ENCODE measurements at regions not wholly inside any gene's neighbourhood (a gene's known extent, or its start where the extent isn't known, plus 50 kb on each side); places are given as distances from the start of the nearest gene placed in this dataset.

DNA sequence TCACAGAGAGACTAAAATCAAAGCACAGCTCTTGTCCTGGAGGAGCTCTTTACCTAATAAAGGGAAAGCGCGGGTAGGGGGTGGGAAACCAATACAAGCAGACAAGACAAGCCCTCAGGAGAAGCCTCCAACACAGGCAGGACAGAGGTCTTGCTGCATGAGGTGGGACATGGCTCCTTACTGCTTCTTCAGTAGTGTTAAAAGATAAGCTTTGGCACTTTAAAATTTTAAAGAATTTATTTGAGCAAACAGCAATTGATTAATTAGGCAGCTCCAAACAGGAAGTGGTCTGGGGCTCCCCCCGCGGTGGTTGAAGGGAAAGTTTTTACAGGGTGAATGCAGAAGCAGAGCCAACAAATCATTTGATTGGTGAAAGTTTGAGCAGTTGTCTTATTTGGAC is 50.3 kb upstream of the MACC1 start:
- H3K27me3 Mint-ChIP-seq = no peaks in the 10 kb centered on the region
- H3K4me3 Mint-ChIP-seq = no peak overlapping the region
- peak; percentile 48 for ATAC-seq
- H3K27ac Mint-ChIP-seq = no peak overlapping the region
- no peaks in the 10 kb centered on the region for H3K36me3 Mint-ChIP-seq
- H3K9me3 Mint-ChIP-seq = no peaks in the 10 kb centered on the region
- H3K4me1 Mint-ChIP-seq = peaks cover 24% of the 10 kb centered on the region

DNA sequence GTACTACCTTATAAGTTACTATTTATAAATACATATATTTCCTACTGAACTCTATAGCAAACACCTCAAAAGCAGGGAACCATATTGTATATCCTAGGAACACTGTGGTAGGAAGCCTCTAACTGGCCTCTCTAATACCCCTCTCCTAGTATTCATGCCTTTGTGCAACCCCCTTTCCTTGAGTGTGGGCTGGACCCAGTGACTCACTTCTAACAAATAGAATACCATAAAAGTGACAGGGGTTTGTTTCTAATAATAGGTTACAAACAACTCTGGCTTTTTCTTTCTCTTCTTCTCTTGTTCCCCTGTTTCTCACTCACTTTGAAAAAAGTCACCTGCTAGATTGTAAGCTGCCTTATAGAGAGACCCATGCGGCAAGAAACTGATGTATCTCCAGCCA is 51.6 kb upstream of the MACC1 start:
- ATAC-seq = no peak
- H3K4me3 Mint-ChIP-seq = no peak overlapping the region

DNA sequence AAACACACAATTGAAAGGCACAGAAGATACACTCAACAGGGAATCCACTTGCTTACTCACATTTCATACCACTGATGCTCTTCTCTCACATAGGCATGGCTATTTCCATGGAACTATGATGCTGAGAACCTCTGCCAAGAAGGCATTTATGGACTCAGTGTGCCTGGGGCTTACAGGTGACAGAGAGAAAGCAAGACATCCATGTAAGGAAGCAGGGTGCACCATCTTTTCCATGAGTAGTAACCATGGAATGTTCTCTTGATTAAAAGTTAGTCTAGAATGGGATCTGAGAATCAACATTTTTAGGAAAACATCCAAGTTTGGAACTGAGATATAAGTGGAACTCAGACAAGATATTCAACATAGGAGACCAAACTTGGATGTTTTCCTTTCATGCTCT is 52.5 kb upstream of the MACC1 start:
- no peak for ATAC-seq
- no peaks in the 10 kb centered on the region for H3K27me3 Mint-ChIP-seq
- H3K4me1 Mint-ChIP-seq = peaks cover 24% of the 10 kb centered on the region
- no peak overlapping the region for H3K27ac Mint-ChIP-seq
- no peaks in the 10 kb centered on the region for H3K36me3 Mint-ChIP-seq
- no peak overlapping the region for H3K4me3 Mint-ChIP-seq
- no peaks in the 10 kb centered on the region for H3K9me3 Mint-ChIP-seq

More for the DNA sequence above, 51.6 kb upstream of the MACC1 start:
- H3K36me3 Mint-ChIP-seq = no peaks in the 10 kb centered on the region
- peaks cover 24% of the 10 kb centered on the region for H3K4me1 Mint-ChIP-seq
- H3K27me3 Mint-ChIP-seq = no peaks in the 10 kb centered on the region
- H3K27ac Mint-ChIP-seq = no peak overlapping the region
- no peaks in the 10 kb centered on the region for H3K9me3 Mint-ChIP-seq

DNA sequence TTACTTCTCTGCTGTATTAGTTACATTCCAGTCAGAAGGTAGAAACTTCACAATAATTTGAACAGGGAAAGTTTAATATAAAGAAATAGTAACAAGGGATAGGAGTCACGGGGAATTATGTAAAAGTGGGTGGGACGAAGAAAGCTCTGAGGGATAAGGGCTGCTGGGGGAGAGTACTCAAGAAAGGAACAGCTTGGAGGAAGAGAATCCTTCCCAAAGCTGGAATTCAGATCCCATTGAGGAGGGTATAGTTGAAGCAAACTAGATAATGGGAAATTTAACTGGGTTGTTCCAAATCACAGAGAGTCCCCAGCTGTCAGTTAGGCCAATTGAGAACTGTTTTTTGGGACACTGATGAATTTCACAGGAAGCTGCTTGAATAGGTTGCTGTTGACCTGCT is 53.2 kb upstream of the MACC1 start:
- H3K36me3 Mint-ChIP-seq = no peaks in the 10 kb centered on the region
- no peak overlapping the region for H3K27ac Mint-ChIP-seq
- no peak overlapping the region for H3K4me3 Mint-ChIP-seq
- H3K9me3 Mint-ChIP-seq = no peaks in the 10 kb centered on the region
- no peak for ATAC-seq
- H3K4me1 Mint-ChIP-seq = peaks cover 24% of the 10 kb centered on the region
- H3K27me3 Mint-ChIP-seq = no peaks in the 10 kb centered on the region

DNA sequence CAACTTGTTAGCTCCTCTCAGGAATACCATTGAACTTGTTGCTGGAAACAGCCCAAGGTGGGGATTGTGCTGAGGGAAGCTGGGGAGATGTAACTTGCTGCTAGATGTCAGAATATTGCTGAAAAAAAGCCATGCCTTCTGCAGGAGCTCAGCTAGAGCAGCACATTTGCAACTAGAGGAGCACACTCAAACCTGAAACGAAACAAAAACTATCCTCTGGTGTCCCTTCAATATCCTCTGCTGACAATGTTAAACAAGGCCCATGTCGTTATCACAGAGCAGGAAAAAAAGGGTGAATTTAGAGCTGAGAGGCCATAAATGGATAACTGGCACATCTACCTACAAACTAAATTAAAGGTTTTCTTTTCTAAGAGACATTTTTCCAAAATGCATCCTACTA is 53.7 kb upstream of the MACC1 start:
- ATAC-seq = no peak
- no peak overlapping the region for H3K27ac Mint-ChIP-seq
- H3K27me3 Mint-ChIP-seq = no peaks in the 10 kb centered on the region
- no peaks in the 10 kb centered on the region for H3K9me3 Mint-ChIP-seq
- H3K36me3 Mint-ChIP-seq = no peaks in the 10 kb centered on the region
- peaks cover 24% of the 10 kb centered on the region for H3K4me1 Mint-ChIP-seq
- no peak overlapping the region for H3K4me3 Mint-ChIP-seq

DNA sequence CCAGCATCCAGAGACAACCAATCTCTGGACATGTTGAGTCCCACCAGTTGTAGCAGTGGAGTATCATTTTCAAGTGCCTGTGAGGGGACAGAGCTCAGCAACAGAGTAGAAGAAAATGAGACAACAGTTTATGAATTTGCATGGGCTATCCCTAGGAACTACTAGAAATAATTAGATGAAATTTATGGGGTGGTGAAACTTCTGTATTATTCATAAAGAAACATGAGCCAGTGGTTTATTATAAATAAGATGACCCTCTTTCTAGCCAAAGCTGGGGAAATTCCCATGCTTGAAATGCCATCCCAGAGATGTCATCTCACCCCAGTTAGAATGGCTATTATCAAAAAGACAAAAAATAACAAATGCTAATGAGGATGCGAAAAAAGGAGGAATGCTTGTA is 55.1 kb upstream of the ITGB8 start:
- Mint-ChIP-seq H3K4me3 (no peak overlapping the region), H3K4me1 (peaks cover 3% of the 10 kb centered on the region)
- no peak for ATAC-seq

DNA sequence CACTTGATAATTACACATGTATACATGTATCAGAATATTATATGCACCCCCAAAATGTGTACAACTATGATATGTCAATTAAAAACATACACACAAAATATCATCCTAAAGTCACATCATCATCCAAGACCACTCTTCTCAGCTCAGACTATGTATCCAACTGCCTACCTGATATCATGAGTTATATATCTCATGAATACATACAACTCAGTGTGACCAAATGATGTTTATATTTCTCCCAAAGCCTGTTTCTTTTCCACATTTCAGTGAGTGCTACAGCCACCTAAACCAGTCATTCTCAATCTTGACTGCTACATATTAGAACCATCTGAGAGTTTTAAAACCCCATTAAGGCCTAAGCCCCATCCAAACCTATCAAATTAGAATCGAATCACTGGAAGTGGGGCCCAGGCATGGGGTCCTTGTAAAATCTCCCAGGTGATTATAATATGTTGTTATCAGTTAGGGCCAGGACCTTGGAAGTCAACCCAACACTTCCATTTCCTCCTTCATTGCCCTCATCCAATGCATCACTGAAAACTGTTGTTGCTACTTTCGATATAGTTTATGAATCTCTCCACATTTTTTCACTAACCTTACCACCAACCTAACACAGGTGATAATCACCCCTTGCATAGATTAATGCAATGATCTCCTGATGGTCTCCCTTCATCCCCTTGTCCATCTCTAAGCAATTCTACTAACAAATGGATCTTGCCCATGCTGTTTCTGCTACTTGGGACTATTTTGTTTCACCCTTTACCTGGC is 53.8 kb upstream of the ITGB8 start:
- H3K9me3 Mint-ChIP-seq = no peaks in the 10 kb centered on the region
- H3K4me1 Mint-ChIP-seq = no peaks in the 10 kb centered on the region
- no peaks in the 10 kb centered on the region for H3K36me3 Mint-ChIP-seq
- no peaks in the 10 kb centered on the region for H3K27me3 Mint-ChIP-seq
- H3K4me3 Mint-ChIP-seq = no peak overlapping the region
- H3K27ac Mint-ChIP-seq = no peak overlapping the region
- ATAC-seq = no peak

More for the DNA sequence above, 55.1 kb upstream of the ITGB8 start:
- Mint-ChIP-seq H3K27ac (no peak overlapping the region), H3K27me3 (no peaks in the 10 kb centered on the region), H3K9me3 (no peaks in the 10 kb centered on the region), H3K36me3 (no peaks in the 10 kb centered on the region)

- Mint-ChIP-seq H3K4me3 (no peak overlapping the region), H3K36me3 (no peaks in the 10 kb centered on the region), H3K9me3 (no peaks in the 10 kb centered on the region), H3K4me1 (peaks cover 8% of the 10 kb centered on the region), H3K27ac (no peak overlapping the region), H3K27me3 (no peaks in the 10 kb centered on the region)
- no peak for ATAC-seq
Observed at GRCh38 chr7:20279979-20280378, 50.7 kb upstream of the ITGB8 start.

DNA sequence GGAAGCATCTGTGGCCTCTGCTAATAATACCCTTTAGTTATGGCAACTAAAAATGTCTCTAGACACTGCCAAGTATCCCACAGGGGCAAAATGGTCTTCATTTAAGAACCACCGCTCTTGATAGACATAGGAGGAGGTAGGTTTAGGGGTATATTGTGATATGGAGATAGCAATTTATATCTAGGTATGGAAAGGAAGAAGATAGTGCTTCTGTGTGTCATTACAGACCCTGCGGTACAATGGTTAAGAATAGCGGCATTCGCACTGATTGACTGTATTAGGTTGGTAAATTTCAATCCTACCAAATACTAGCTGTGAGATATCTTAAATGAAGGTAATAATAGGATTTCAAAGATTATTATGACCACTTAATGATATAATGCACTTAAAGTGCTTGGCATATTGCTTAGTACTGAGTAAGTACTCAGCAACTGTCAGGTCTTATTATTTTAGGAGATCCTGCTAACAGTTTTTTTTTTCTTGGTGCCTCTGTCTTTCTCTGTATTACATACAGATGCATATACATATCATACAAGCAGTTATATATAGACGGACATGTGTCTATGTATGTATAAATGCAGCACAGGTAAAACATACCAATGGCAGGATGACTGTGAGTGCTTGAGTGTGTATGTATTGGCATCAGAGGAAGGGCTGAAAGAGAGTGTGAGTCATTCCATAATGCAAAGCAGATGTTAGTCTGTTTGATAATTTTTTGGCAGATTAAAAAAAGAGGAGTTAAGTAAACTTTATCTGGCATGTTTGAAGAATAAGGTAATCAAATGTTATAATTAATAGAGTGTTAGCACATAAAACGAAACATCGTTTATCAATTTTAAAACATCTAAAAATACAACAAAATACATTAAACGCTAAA is 50.0 kb upstream of the ITGB8 start:
- H3K4me1 Mint-ChIP-seq = peaks cover 8% of the 10 kb centered on the region
- H3K27ac Mint-ChIP-seq = no peak overlapping the region
- ATAC-seq = no peak
- no peaks in the 10 kb centered on the region for H3K36me3 Mint-ChIP-seq
- no peak overlapping the region for H3K4me3 Mint-ChIP-seq
- no peaks in the 10 kb centered on the region for H3K9me3 Mint-ChIP-seq
- no peaks in the 10 kb centered on the region for H3K27me3 Mint-ChIP-seq

All from stimulated activated memory B cell treated with anti-CD40 and anti-IgM and Interleukin-4, amounts not matched to agents 10 μg/mL and 1 μg/mL and 100 μg/mL, for 72 hours (primary cell).